HepG2 (cell line): ENCODE measurements at regions not wholly inside any gene's neighbourhood (a gene's known extent, or its start where the extent isn't known, plus 50 kb on each side); places are given as distances from the start of the nearest gene placed in this dataset.

Experiments used
- ATF4 ChIP-seq, 2 experiments: fragments of 450-650 bp in 1 of 2; sonication (generic) in 1 of 2; formaldehyde crosslinking; IDR thresholded peaks; 2 replicates each; pipeline versions ENCODE4 v1.5.0 to v1.8.0; 2020 to 2022; ENCODE audit warnings: mild to moderate bottlenecking in 1 of 2, missing genetic modification reagents in 1 of 2
- CHD2 ChIP-seq: IDR thresholded peaks from 2 replicates; pipeline ENCODE4 v1.6.1; 2011; ENCODE audit warnings: low read depth, low read length, improper control_type of control experiment
- FIP1L1 ChIP-seq: fragments of 200-400 bp; formaldehyde crosslinking; IDR thresholded peaks from 2 replicates; pipeline ENCODE4 v1.6.1; 2018; ENCODE audit warnings: low read depth, mild to moderate bottlenecking, low read length, moderate library complexity, borderline replicate concordance; ENCODE audit not compliant: insufficient read depth
- KLF11 ChIP-seq: IDR thresholded peaks from 2 replicates; pipeline ENCODE4 v1.6.1; 2016; ENCODE audit warnings: missing compliant biosample characterization
- KLF16 ChIP-seq, 2 experiments: sonication (generic) in 1 of 2; formaldehyde crosslinking in 1 of 2; IDR thresholded peaks; 2 replicates each; pipeline versions ENCODE4 v1.6.1 to v1.8.0; 2016 to 2023; ENCODE audit warnings: missing genetic modification reagents in 2 of 2, missing compliant biosample characterization in 1 of 2
- NR3C1 ChIP-seq: sonication (generic); formaldehyde crosslinking; IDR thresholded peaks from 2 replicates; pipeline ENCODE4 v1.4.0; 2020; ENCODE audit warnings: missing genetic modification reagents
- PAXIP1 ChIP-seq: sonication (generic); formaldehyde crosslinking; conservative IDR thresholded peaks from 2 replicates; pipeline ENCODE4 v1.4.0; 2020; ENCODE audit warnings: mild to moderate bottlenecking, missing genetic modification reagents, moderate library complexity
- SALL1 ChIP-seq: sonication (generic); formaldehyde crosslinking; IDR thresholded peaks from 2 replicates; pipeline ENCODE4 v1.8.0; 2022; ENCODE audit warnings: mild to moderate bottlenecking, missing genetic modification reagents
- SALL2 ChIP-seq: sonication (generic); formaldehyde crosslinking; IDR thresholded peaks from 2 replicates; pipeline ENCODE4 v1.8.1; 2023; ENCODE audit warnings: mild to moderate bottlenecking, missing genetic modification reagents, inconsistent platforms
- SSRP1 ChIP-seq: IDR thresholded peaks from 2 replicates; pipeline ENCODE4 v1.6.1; 2016; ENCODE audit warnings: control low read depth
- ZBTB2 ChIP-seq: sonication (generic); formaldehyde crosslinking; IDR thresholded peaks from 2 replicates; pipeline ENCODE4 v1.8.0; 2022; ENCODE audit warnings: low read depth, missing genetic modification reagents
- ZBTB42 ChIP-seq: sonication (generic); formaldehyde crosslinking; IDR thresholded peaks from 2 replicates; pipeline ENCODE4 v1.5.0; 2020; ENCODE audit warnings: mild to moderate bottlenecking, missing genetic modification reagents
- ZNF205 ChIP-seq: IDR thresholded peaks from 2 replicates; pipeline ENCODE4 v1.6.1; 2018; ENCODE audit warnings: missing biosample characterization, missing genetic modification reagents
- ZNF746 ChIP-seq: sonication (generic); formaldehyde crosslinking; IDR thresholded peaks from 2 replicates; pipeline ENCODE4 v1.8.0; 2022; ENCODE audit warnings: mild to moderate bottlenecking, missing genetic modification reagents
- ZSCAN20 ChIP-seq: sonication (generic); formaldehyde crosslinking; IDR thresholded peaks from 2 replicates; pipeline ENCODE4 v1.4.0; 2020; ENCODE audit warnings: missing genetic modification reagents, mild to moderate bottlenecking, borderline replicate concordance
- TF ChIP-seq, protein P1 (sequence below): sonication (generic); formaldehyde crosslinking; IDR thresholded peaks from 2 replicates; pipeline ENCODE4 v1.4.0; 2020; ENCODE audit warnings: missing genetic modification reagents, borderline replicate concordance
- TF ChIP-seq, protein P2 (sequence below): sonication (generic); formaldehyde crosslinking; IDR thresholded peaks from 2 replicates; pipeline ENCODE4 v1.9.0; 2021; ENCODE audit warnings: missing genetic modification reagents, mild to moderate bottlenecking, borderline replicate concordance
- TF ChIP-seq, protein P3 (sequence below): sonication (generic); formaldehyde crosslinking; IDR thresholded peaks from 2 replicates; pipeline ENCODE4 v1.4.0; 2020; ENCODE audit warnings: missing genetic modification reagents

- TF ChIP-seq, protein P1, sequence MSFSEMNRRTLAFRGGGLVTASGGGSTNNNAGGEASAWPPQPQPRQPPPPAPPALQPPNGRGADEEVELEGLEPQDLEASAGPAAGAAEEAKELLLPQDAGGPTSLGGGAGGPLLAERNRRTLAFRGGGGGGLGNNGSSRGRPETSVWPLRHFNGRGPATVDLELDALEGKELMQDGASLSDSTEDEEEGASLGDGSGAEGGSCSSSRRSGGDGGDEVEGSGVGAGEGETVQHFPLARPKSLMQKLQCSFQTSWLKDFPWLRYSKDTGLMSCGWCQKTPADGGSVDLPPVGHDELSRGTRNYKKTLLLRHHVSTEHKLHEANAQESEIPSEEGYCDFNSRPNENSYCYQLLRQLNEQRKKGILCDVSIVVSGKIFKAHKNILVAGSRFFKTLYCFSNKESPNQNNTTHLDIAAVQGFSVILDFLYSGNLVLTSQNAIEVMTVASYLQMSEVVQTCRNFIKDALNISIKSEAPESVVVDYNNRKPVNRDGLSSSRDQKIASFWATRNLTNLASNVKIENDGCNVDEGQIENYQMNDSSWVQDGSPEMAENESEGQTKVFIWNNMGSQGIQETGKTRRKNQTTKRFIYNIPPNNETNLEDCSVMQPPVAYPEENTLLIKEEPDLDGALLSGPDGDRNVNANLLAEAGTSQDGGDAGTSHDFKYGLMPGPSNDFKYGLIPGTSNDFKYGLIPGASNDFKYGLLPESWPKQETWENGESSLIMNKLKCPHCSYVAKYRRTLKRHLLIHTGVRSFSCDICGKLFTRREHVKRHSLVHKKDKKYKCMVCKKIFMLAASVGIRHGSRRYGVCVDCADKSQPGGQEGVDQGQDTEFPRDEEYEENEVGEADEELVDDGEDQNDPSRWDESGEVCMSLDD (CRISPR knock-in tag), result no peak
- TF ChIP-seq, protein P2, sequence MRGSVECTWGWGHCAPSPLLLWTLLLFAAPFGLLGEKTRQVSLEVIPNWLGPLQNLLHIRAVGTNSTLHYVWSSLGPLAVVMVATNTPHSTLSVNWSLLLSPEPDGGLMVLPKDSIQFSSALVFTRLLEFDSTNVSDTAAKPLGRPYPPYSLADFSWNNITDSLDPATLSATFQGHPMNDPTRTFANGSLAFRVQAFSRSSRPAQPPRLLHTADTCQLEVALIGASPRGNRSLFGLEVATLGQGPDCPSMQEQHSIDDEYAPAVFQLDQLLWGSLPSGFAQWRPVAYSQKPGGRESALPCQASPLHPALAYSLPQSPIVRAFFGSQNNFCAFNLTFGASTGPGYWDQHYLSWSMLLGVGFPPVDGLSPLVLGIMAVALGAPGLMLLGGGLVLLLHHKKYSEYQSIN (CRISPR knock-in tag), result no peak
- TF ChIP-seq SSRP1 (CRISPR knock-in tag), result no peak
- TF ChIP-seq KLF11 (CRISPR knock-in tag), result no peak
- no peak for TF ChIP-seq KLF16 (CRISPR knock-in tag; IDR thresholded peaks at IDR 0.05)
- no peak for TF ChIP-seq NR3C1
- TF ChIP-seq ZBTB42 (CRISPR knock-in tag), result no peak
- TF ChIP-seq ZNF205, result no peak
- peak; percentile 17; the same call in 1 of the 2 replicates for TF ChIP-seq PAXIP1 (CRISPR knock-in tag)
- TF ChIP-seq, protein P3, sequence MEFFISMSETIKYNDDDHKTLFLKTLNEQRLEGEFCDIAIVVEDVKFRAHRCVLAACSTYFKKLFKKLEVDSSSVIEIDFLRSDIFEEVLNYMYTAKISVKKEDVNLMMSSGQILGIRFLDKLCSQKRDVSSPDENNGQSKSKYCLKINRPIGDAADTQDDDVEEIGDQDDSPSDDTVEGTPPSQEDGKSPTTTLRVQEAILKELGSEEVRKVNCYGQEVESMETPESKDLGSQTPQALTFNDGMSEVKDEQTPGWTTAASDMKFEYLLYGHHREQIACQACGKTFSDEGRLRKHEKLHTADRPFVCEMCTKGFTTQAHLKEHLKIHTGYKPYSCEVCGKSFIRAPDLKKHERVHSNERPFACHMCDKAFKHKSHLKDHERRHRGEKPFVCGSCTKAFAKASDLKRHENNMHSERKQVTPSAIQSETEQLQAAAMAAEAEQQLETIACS (CRISPR knock-in tag), result no peak
- peak; percentile 51 for TF ChIP-seq SALL1
- no peak for TF ChIP-seq ATF4 (CRISPR knock-in tag; IDR thresholded peaks at IDR 0.05)
- no peak for TF ChIP-seq SALL2 (CRISPR knock-in tag)
- no peak for TF ChIP-seq CHD2
- TF ChIP-seq FIP1L1, result no peak
- no peak for TF ChIP-seq ZNF746 (CRISPR knock-in tag)
- TF ChIP-seq ZSCAN20, result no peak
- no peak for TF ChIP-seq ZBTB2 (CRISPR knock-in tag)
These were observed 136.7 kb downstream of the HFE start (continued) for GRCh38 chr6:26223650-26224546.
